DOHH2 (cell line): ENCODE measurements at regions not wholly inside any gene's neighbourhood (a gene's known extent, or its start where the extent isn't known, plus 50 kb on each side); places are given as distances from the start of the nearest gene placed in this dataset.

Experiments used
- H3F3A ChIP-seq: fragments of 200-600 bp; sonication (generic), shearing (Covaris generic); 2 replicates; pipeline ENCODE4 v1.6.0; 2016; ENCODE audit warnings: antibody characterized with exemption, mild to moderate bottlenecking; ENCODE audit not compliant: control insufficient read depth, insufficient read depth
- H3K27ac ChIP-seq: fragments of 200-600 bp; sonication (generic); 2 replicates; pipeline ENCODE4 v1.5.1; 2014; ENCODE audit warnings: low read depth, mild to moderate bottlenecking, low read length, moderate library complexity
- H3K27me3 ChIP-seq: fragments of 200-600 bp; sonication (generic); 2 replicates; pipeline ENCODE4 v1.6.1; 2014; ENCODE audit warnings: mild to moderate bottlenecking, low read length, mixed read lengths; ENCODE audit not compliant: control insufficient read depth
- H3K36me3 ChIP-seq: fragments of 200-600 bp; sonication (generic); 2 replicates; pipeline ENCODE4 v1.6.1; 2014; ENCODE audit warnings: mild to moderate bottlenecking, low read length, moderate library complexity, mixed read lengths; ENCODE audit not compliant: control insufficient read depth
- H3K4me1 ChIP-seq: fragments of 200-600 bp; sonication (generic); 2 replicates; pipeline ENCODE4 v1.6.1; 2014; ENCODE audit warnings: mild to moderate bottlenecking, low read length, mixed read lengths; ENCODE audit not compliant: control insufficient read depth
- H3K4me2 ChIP-seq: fragments of 200-600 bp; sonication (generic); 2 replicates; pipeline ENCODE4 v1.6.0; 2014; ENCODE audit warnings: mild to moderate bottlenecking, low read length, moderate library complexity
- H3K4me3 ChIP-seq: fragments of 200-600 bp; sonication (generic); 2 replicates; pipeline ENCODE4 v1.5.1; 2014; ENCODE audit warnings: mild to moderate bottlenecking, low read length, mixed read lengths
- H3K79me2 ChIP-seq: fragments of 200-600 bp; sonication (generic); 2 replicates; pipeline ENCODE4 v1.6.1; 2014; ENCODE audit warnings: mild to moderate bottlenecking, low read length, mixed read lengths; ENCODE audit not compliant: control insufficient read depth
- H3K9me2 ChIP-seq: fragments of 200-600 bp; sonication (generic); replicated peaks from 2 replicates; pipeline ENCODE4 v1.6.1; 2014; ENCODE audit warnings: mild to moderate bottlenecking, low read length, mixed read lengths; ENCODE audit not compliant: control insufficient read depth
- H3K9me3 ChIP-seq: fragments of 200-600 bp; sonication (generic); 2 replicates; pipeline ENCODE4 v1.6.1; 2014; ENCODE audit warnings: antibody characterized with exemption, low read length, mixed read lengths; ENCODE audit not compliant: control insufficient read depth, insufficient read depth
- H4K20me1 ChIP-seq: fragments of 200-600 bp; sonication (generic); 2 replicates; pipeline ENCODE4 v1.6.0; 2014; ENCODE audit warnings: low read depth, mild to moderate bottlenecking, antibody characterized with exemption, low read length, moderate library complexity; ENCODE audit not compliant: control insufficient read depth, insufficient read depth
- EZH2phosphoT487 ChIP-seq: fragments of 200-600 bp; sonication (generic); IDR thresholded peaks from 2 replicates; pipeline ENCODE4 v1.6.1; 2017; ENCODE audit warnings: borderline replicate concordance, mild to moderate bottlenecking, antibody characterized with exemption, low read length, moderate library complexity, mixed read lengths
- TF ChIP-seq, protein P1 (sequence below): fragments of 200-600 bp; sonication (generic); IDR thresholded peaks from one replicate; pipeline ENCODE4 v1.5.1; 2014; ENCODE audit warnings: antibody characterized with exemption, mild to moderate bottlenecking, low read depth, low read length; ENCODE audit not compliant: poor library complexity, severe bottlenecking

DNA sequence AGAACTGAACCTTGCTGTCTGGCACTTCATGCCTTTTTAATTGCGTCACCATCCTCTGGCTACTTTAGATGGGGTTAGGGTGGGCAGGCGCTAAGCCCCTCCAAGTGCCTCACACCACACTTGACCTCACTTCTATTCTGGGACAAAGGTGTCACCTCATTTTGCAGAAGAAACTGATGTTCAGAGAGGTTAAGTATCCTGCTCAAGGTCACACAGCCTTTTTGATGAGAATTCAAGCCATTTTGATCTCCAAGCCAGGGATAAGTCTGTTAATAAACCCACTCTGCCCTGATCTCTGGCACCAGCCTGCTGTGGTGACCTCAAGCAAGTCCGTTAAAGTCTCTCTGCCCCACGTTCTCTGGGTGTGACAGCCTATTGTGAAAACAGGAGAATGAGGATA lies 58.8 kb upstream of the PRR23C start:
- no peaks in the 10 kb centered on the region for H3K9me3 ChIP-seq
- no peak overlapping the region for H3K4me3 ChIP-seq
- H3F3A ChIP-seq: no peaks in the 10 kb centered on the region
- H3K36me3 ChIP-seq: no peaks in the 10 kb centered on the region
- TF ChIP-seq, protein P1, sequence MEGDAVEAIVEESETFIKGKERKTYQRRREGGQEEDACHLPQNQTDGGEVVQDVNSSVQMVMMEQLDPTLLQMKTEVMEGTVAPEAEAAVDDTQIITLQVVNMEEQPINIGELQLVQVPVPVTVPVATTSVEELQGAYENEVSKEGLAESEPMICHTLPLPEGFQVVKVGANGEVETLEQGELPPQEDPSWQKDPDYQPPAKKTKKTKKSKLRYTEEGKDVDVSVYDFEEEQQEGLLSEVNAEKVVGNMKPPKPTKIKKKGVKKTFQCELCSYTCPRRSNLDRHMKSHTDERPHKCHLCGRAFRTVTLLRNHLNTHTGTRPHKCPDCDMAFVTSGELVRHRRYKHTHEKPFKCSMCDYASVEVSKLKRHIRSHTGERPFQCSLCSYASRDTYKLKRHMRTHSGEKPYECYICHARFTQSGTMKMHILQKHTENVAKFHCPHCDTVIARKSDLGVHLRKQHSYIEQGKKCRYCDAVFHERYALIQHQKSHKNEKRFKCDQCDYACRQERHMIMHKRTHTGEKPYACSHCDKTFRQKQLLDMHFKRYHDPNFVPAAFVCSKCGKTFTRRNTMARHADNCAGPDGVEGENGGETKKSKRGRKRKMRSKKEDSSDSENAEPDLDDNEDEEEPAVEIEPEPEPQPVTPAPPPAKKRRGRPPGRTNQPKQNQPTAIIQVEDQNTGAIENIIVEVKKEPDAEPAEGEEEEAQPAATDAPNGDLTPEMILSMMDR: no peak
- no peak for TF ChIP-seq EZH2phosphoT487
- H3K9me2 ChIP-seq: no peaks in the 10 kb centered on the region
- H4K20me1 ChIP-seq: no peaks in the 10 kb centered on the region
- H3K4me2 ChIP-seq: no peak overlapping the region
- H3K27me3 ChIP-seq: no peaks in the 10 kb centered on the region
- H3K27ac ChIP-seq: no peak overlapping the region
- H3K79me2 ChIP-seq: no peaks in the 10 kb centered on the region
- H3K4me1 ChIP-seq: no peaks in the 10 kb centered on the region

DNA sequence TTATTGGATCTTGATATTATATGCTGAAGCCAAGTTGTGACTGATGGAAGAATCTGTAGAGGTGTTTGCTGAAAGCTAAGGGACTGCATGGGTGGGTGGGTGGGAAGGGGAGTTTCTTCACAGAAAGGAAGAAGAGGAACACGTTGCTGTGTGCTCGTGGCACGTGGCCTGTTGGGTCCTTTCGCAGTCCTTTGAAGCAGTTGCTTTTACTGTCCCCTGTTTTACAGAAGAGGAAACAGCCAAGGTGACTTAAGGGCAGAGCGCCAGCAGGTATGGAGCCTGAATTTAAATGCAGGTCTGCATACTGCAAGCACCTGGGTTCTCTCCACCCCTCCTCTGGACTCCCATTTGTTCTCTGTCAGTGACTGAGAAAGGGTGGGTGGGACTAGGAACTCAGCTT lies 59.4 kb upstream of the PRR23C start:
- Histone ChIP-seq H3F3A (no peaks in the 10 kb centered on the region), H3K4me1 (no peaks in the 10 kb centered on the region), H3K36me3 (no peaks in the 10 kb centered on the region), H3K79me2 (no peaks in the 10 kb centered on the region), H3K9me3 (no peaks in the 10 kb centered on the region), H3K27me3 (no peaks in the 10 kb centered on the region), H3K9me2 (no peaks in the 10 kb centered on the region), H3K4me2 (no peak overlapping the region), H3K27ac (no peak overlapping the region), H4K20me1 (no peaks in the 10 kb centered on the region), H3K4me3 (no peak overlapping the region)
- TF ChIP-seq, protein P1: no peak
- no peak for TF ChIP-seq EZH2phosphoT487

DNA sequence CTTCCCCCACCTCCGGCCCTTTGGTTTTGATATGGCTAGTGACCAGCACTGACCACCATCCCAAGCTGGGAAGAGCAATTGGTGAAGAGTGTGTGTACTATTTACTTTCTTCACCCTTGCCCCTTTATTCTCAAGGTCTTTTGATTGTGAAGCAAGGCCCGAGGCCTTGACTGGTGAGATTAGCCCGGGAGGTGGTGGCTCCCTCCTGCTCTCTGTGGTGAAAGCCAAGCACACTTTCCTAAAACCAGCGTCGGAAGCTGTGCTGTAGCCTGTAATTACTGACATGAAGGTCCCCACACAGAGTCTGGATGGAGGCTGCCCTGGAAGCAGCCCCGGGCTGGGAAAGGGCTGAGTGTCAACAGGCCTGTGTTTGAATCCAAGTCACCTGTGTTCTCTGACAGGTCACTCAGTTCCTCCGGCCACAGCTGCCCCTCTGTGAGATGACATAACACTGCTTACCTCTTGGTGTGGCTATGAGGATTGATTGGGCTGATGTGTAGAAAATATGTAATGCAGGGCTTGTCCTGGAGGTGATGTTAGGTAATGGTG lies 60.5 kb upstream of the PRR23C start:
- Histone ChIP-seq H3K4me2 (no peak overlapping the region), H3K36me3 (no peaks in the 10 kb centered on the region), H3K27me3 (no peaks in the 10 kb centered on the region), H3K79me2 (no peaks in the 10 kb centered on the region), H3K4me1 (no peaks in the 10 kb centered on the region), H3K9me3 (no peaks in the 10 kb centered on the region), H4K20me1 (no peaks in the 10 kb centered on the region), H3K9me2 (no peaks in the 10 kb centered on the region), H3K4me3 (no peak overlapping the region), H3K27ac (no peak overlapping the region), H3F3A (no peaks in the 10 kb centered on the region)
- TF ChIP-seq EZH2phosphoT487: no peak
- TF ChIP-seq, protein P1: no peak
